ENCODE measurements at regions not wholly inside any gene's neighbourhood (a gene's known extent, or its start where the extent isn't known, plus 50 kb on each side); places are given as distances from the start of the nearest gene placed in this dataset.

GRCh38 chr2:120986898-120987650, 251.4 kb downstream of the GLI2 start:
- DNase-seq (ENCODE audit: low read depth in 2 of 3, low spot score in 2 of 3), result no peak

- DNase-seq (ENCODE audit: low read depth in 2 of 3, low spot score in 2 of 3), result no peak
These were observed 252.5 kb downstream of the GLI2 start for GRCh38 chr2:120988051-120988699.

DNA sequence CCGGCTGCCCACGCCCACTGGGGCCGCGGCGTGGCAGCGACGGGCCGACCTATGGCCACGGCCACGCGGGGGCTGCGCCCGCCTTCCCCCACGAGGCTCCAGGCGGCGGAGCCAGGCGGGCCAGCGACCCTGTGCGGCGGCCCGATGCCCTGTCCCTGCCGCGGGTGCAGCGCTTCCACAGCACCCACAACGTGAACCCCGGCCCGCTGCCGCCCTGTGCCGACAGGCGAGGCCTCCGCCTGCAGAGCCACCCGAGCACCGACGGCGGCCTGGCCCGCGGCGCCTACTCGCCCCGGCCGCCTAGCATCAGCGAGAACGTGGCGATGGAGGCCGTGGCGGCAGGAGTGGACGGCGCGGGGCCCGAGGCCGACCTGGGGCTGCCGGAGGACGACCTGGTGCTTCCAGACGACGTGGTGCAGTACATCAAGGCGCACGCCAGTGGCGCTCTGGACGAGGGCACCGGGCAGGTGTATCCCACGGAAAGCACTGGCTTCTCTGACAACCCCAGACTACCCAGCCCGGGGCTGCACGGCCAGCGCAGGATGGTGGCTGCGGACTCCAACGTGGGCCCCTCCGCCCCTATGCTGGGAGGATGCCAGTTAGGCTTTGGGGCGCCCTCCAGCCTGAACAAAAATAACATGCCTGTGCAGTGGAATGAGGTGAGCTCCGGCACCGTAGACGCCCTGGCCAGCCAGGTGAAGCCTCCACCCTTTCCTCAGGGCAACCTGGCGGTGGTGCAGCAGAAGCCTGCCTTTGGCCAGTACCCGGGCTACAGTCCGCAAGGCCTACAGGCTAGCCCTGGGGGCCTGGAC, 253.2 kb downstream of the GLI2 start:
- DNase-seq (ENCODE audit: low read depth in 2 of 3, low spot score in 2 of 3), result no peak

DNA sequence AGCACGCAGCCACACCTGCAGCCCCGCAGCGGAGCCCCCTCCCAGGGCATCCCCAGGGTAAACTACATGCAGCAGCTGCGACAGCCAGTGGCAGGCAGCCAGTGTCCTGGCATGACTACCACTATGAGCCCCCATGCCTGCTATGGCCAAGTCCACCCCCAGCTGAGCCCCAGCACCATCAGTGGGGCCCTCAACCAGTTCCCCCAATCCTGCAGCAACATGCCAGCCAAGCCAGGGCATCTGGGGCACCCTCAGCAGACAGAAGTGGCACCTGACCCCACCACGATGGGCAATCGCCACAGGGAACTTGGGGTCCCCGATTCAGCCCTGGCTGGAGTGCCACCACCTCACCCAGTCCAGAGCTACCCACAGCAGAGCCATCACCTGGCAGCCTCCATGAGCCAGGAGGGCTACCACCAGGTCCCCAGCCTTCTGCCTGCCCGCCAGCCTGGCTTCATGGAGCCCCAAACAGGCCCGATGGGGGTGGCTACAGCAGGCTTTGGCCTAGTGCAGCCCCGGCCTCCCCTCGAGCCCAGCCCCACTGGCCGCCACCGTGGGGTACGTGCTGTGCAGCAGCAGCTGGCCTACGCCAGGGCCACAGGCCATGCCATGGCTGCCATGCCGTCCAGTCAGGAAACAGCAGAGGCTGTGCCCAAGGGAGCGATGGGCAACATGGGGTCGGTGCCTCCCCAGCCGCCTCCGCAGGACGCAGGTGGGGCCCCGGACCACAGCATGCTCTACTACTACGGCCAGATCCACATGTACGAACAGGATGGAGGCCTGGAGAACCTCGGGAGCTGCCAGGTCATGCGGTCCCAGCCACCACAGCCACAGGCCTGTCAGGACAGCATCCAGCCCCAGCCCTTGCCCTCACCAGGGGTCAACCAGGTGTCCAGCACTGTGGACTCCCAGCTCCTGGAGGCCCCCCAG, 254.1 kb downstream of the GLI2 start:
- DNase-seq (ENCODE audit: low read depth in 2 of 3, low spot score in 2 of 3), result no peak

DNA sequence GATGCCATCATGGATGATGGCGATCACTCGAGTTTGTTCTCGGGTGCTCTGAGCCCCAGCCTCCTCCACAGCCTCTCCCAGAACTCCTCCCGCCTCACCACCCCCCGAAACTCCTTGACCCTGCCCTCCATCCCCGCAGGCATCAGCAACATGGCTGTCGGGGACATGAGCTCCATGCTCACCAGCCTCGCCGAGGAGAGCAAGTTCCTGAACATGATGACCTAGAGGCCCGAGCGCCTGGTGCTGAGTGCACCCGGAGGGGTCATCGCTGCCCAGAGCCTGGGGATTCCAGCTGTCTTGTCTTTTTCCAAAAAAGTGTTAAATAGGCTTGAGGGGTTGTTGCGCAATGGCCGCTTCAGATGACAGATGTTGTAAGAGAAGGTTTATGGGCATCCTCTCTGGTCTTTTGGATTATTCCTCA, 254.8 kb downstream of the GLI2 start:
- DNase-seq (ENCODE audit: low read depth in 2 of 3, low spot score in 2 of 3), result no peak

DNA sequence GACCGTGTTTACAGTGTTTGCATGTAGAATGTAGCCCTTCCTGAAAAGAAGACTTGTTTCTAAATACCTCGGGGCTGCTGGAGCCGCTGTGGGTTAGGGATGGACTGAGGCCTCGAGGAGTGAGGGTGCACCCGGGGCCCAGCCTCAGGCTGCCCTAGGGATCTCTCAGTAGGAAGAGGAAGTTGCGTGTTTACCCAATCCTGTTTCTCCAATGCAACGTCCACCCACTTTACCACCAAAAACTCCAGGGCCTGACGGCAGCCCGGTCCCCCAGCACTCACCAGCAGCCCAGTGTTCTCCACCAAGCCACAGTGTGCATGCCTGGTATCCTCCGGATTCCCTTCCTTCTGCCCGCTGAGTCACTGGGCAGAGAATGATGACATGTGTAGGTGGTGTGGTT, 255.8 kb downstream of the GLI2 start:
- DNase-seq (ENCODE audit: low read depth in 2 of 3, low spot score in 2 of 3), result no peak

- no peak for DNase-seq (ENCODE audit: low read depth in 2 of 3, low spot score in 2 of 3)
These were observed 257.3 kb downstream of the GLI2 start for GRCh38 chr2:120992791-120993555.

DNA sequence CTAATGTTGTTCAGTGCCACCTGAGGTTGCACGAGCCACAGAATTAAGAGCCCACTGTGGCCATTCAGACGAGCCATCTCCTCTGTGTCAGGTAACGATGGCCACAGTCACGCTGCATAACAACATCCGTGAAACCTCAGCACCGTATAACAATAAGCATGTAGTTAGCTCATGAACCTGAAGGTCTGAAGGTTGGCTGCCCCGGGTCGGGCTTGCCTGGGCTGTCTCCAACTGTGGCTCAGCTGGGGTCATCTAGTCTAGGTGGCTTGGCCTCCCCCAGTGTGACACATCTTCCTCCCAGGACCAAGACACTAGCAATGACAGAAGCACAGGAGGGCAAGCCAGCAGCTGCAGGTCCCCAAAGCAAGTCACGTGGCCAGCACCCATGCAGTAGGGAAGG, 258.0 kb downstream of the GLI2 start:
- no peak for DNase-seq (ENCODE audit: low read depth in 2 of 3, low spot score in 2 of 3)

- no peak for DNase-seq (ENCODE audit: low read depth in 2 of 3, low spot score in 2 of 3)
These were observed 258.8 kb downstream of the GLI2 start for GRCh38 chr2:120994301-120994995.

DNA sequence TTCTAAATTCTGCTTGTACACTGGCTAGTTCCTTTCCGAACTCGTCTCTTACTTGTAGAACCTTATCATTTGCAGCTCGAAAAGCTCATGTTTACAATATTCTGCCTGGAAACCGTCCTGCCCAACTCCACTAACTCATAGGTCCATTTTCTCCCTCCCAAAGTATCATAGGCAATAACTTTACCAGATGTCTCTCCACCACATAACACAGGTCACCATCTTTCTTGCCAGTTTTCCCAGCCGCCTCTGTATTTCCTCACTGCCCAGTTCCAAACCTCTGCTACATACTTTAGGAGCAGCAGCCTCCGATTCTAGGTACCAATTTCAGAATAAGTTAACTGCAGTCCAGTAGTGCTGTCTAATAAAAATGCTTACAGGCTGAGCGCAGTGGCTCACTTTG, 259.5 kb downstream of the GLI2 start:
- no peak for DNase-seq (ENCODE audit: low read depth in 2 of 3, low spot score in 2 of 3)

GRCh38 chr2:120995656-120996190, 260.1 kb downstream of the GLI2 start:
- no peak for DNase-seq (ENCODE audit: low read depth in 2 of 3, low spot score in 2 of 3)

DNA sequence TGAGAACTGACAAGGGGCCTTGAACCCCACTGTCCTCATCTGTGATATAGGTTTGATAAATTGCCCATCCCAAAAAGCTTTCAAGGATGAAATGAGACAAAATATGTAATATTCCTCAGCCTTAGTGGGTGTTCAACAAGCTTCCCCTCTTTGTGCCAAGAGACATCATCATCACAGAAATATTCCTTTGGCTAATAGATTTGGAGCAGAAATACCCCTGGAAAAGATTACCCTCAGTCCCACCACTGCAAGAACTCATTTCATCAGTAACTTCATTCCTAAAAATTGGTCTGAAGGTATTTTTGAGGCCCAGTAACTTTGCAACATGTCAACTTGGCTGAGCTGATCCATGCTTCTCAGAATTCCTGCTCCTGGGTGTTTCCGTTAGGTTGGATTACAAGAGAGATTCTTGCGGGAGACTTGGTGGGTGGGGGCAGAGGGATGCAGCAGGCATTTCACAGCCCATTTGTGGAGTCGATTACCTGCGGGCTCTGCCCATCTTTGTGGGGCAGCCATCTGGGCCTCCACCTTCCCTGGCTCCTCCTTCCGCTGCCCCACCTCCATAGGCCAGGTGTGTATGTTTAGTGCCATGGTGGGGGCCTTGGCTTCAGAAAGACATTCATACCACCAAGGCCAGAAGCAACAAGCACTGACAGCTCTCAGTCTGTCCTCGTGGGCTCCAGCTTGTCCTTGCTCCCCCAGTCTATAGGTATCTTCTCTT, 263.9 kb downstream of the GLI2 start:
- no peak for DNase-seq (ENCODE audit: low read depth in 2 of 3, low spot score in 2 of 3)

GRCh38 chr2:121000804-121001203, 265.1 kb downstream of the GLI2 start:
- DNase-seq (ENCODE audit: low read depth in 2 of 3, low spot score in 2 of 3), result no peak

- DNase-seq (ENCODE audit: low read depth in 2 of 3, low spot score in 2 of 3), result no peak
These were observed 266.0 kb downstream of the GLI2 start for GRCh38 chr2:121001641-121002040.

GRCh38 chr2:121002597-121002996, 266.9 kb downstream of the GLI2 start:
- no peak for DNase-seq (ENCODE audit: low read depth in 2 of 3, low spot score in 2 of 3)

GRCh38 chr2:121003391-121003790, 267.7 kb downstream of the GLI2 start:
- no peak for DNase-seq (ENCODE audit: low read depth in 2 of 3, low spot score in 2 of 3)

GRCh38 chr2:121004359-121004758, 268.7 kb downstream of the GLI2 start:
- DNase-seq (ENCODE audit: low read depth in 2 of 3, low spot score in 2 of 3), result no peak

- DNase-seq (ENCODE audit: low read depth in 2 of 3, low spot score in 2 of 3), result no peak
These were observed 269.3 kb downstream of the GLI2 start for GRCh38 chr2:121004950-121005349.

- no peak for DNase-seq (ENCODE audit: low read depth in 2 of 3, low spot score in 2 of 3)
These were observed 269.8 kb downstream of the GLI2 start for GRCh38 chr2:121005453-121005852.

Data from activated CD8-positive, alpha-beta memory T cell treated with anti-CD3 and anti-CD28 coated beads for 48 hours (primary cell).